ENCODE measurements at regions not wholly inside any gene's neighbourhood (a gene's known extent, or its start where the extent isn't known, plus 50 kb on each side); places are given as distances from the start of the nearest gene placed in this dataset.

DNA sequence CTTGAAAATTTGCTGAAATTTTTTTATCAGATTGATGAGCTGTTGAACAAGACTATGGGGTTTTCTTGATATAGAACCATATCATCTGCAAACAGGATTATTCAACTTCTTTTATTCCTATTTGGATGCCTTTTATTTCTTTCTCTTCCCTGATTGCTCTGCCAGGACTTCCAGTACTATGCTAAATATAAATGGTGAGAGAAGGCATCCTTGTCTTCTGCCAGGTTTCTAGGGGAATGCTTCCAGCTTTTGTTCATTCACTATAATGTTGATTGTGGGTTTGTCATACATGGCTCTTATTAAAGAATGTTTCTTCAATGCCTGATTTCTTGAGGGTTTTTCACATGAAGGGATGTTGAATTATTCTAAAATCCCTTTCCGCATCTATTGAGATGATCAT lies 1139.5 kb downstream of the FAM133A start:
- no peak for TF ChIP-seq EZH2 (IDR thresholded peaks at IDR 0.05; ENCODE audit: insufficient read depth, low read length)
- H3K4me3 ChIP-seq (ENCODE audit: insufficient read depth, low read depth, low read length): no peak overlapping the region
- no peaks in the 10 kb centered on the region for H4K20me1 ChIP-seq (ENCODE audit: insufficient read depth, low read length)
- Mint-ChIP-seq H3K4me1 (ENCODE audit: low read depth, unreplicated experiment) (no peaks in the 10 kb centered on the region), H3K27me3 (ENCODE audit: low read depth, unreplicated experiment) (no peaks in the 10 kb centered on the region), H3K27ac (ENCODE audit: unreplicated experiment) (no peak overlapping the region), H3K4me3 (ENCODE audit: unreplicated experiment) (no peak overlapping the region), H3K9me3 (ENCODE audit: unreplicated experiment) (peaks cover 5% of the 10 kb centered on the region), H3K36me3 (ENCODE audit: low read depth, unreplicated experiment) (peaks cover 4% of the 10 kb centered on the region)
- H3K9me3 ChIP-seq (ENCODE audit: insufficient read depth, low read depth, low read length): no peaks in the 10 kb centered on the region
- no peaks in the 10 kb centered on the region for H3K4me1 ChIP-seq (ENCODE audit: insufficient read depth, low read length)
- H3K36me3 ChIP-seq (ENCODE audit: insufficient read depth, low read length): no peaks in the 10 kb centered on the region
- H3K4me2 ChIP-seq (ENCODE audit: low read length): no peak overlapping the region
- no peaks in the 10 kb centered on the region for H3K27me3 ChIP-seq (ENCODE audit: insufficient read depth, low read length)
- H3K79me2 ChIP-seq (ENCODE audit: insufficient read depth, low read length): no peaks in the 10 kb centered on the region
- no peak overlapping the region for H3K27ac ChIP-seq (ENCODE audit: low read depth, low read length)
- H2AFZ ChIP-seq (ENCODE audit: low read depth, low read length): no peak overlapping the region
- DNase-seq (ENCODE audit: low read depth): no peak
- H3K9ac ChIP-seq (ENCODE audit: low read length): no peak overlapping the region
- peak; percentile 81 for FAIRE-seq

DNA sequence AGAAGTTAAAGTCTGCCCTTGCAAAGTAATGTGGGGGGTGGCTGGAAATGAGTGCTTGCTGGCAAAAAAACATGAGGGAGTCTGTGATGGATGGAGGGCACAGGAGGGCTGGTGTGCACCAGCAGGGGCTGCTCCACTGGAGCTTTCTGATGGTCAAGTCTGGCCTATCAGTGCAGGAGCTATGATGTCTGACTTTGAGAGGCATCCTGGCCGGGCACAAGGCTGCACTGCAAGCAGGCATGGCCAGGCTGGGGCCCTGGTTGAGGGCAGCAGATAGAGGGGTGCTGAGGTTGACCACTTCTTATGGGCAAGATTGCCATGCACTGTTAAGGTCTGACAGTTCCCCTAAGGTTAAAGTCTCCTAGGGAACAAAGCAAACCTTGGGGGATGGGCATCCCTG lies 1140.2 kb downstream of the FAM133A start:
- Mint-ChIP-seq H3K4me1 (ENCODE audit: low read depth, unreplicated experiment) (no peaks in the 10 kb centered on the region), H3K9me3 (ENCODE audit: unreplicated experiment) (peaks cover 5% of the 10 kb centered on the region), H3K4me3 (ENCODE audit: unreplicated experiment) (no peak overlapping the region), H3K36me3 (ENCODE audit: low read depth, unreplicated experiment) (peaks cover 4% of the 10 kb centered on the region), H3K27me3 (ENCODE audit: low read depth, unreplicated experiment) (no peaks in the 10 kb centered on the region), H3K27ac (ENCODE audit: unreplicated experiment) (no peak overlapping the region)
- no peak for FAIRE-seq
- H3K9me3 ChIP-seq (ENCODE audit: insufficient read depth, low read depth, low read length): no peaks in the 10 kb centered on the region
- H2AFZ ChIP-seq (ENCODE audit: low read depth, low read length): no peak overlapping the region
- no peaks in the 10 kb centered on the region for H3K27me3 ChIP-seq (ENCODE audit: insufficient read depth, low read length)
- H3K4me3 ChIP-seq (ENCODE audit: insufficient read depth, low read depth, low read length): no peak overlapping the region
- H4K20me1 ChIP-seq (ENCODE audit: insufficient read depth, low read length): no peaks in the 10 kb centered on the region
- no peak for TF ChIP-seq EZH2 (IDR thresholded peaks at IDR 0.05; ENCODE audit: insufficient read depth, low read length)
- TF ChIP-seq, protein P1, sequence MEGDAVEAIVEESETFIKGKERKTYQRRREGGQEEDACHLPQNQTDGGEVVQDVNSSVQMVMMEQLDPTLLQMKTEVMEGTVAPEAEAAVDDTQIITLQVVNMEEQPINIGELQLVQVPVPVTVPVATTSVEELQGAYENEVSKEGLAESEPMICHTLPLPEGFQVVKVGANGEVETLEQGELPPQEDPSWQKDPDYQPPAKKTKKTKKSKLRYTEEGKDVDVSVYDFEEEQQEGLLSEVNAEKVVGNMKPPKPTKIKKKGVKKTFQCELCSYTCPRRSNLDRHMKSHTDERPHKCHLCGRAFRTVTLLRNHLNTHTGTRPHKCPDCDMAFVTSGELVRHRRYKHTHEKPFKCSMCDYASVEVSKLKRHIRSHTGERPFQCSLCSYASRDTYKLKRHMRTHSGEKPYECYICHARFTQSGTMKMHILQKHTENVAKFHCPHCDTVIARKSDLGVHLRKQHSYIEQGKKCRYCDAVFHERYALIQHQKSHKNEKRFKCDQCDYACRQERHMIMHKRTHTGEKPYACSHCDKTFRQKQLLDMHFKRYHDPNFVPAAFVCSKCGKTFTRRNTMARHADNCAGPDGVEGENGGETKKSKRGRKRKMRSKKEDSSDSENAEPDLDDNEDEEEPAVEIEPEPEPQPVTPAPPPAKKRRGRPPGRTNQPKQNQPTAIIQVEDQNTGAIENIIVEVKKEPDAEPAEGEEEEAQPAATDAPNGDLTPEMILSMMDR (IDR thresholded peaks at IDR 0.05; ENCODE audit: insufficient read depth, low read depth, low read length): no peak
- no peak for DNase-seq (ENCODE audit: low read depth)
- no peaks in the 10 kb centered on the region for H3K4me1 ChIP-seq (ENCODE audit: insufficient read depth, low read length)
- no peak overlapping the region for H3K4me2 ChIP-seq (ENCODE audit: low read length)
- H3K79me2 ChIP-seq (ENCODE audit: insufficient read depth, low read length): no peaks in the 10 kb centered on the region
- no peak overlapping the region for H3K9ac ChIP-seq (ENCODE audit: low read length)
- H3K36me3 ChIP-seq (ENCODE audit: insufficient read depth, low read length): no peaks in the 10 kb centered on the region
- H3K27ac ChIP-seq (ENCODE audit: low read depth, low read length): no peak overlapping the region

DNA sequence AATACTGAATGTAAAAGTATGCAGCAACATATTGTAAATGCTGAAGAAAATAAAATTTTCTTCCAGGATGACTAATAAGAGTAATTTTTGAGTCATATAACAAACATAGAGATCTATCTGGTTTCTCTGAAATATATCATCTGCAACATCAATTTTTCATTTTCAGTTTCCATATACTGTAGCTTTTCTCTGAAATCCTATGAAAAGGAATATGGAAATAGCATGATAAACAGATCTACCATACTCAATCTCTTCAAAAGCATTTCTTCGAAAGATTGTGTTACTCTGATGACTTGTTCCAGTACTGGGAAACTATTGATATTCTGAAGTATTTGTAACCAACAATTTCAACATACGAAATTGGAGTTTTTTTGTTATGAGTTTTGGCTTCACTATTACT lies 1156.7 kb downstream of the FAM133A start:
- TF ChIP-seq, protein P1 (IDR thresholded peaks at IDR 0.05; ENCODE audit: insufficient read depth, low read depth, low read length): no peak
- TF ChIP-seq EZH2 (IDR thresholded peaks at IDR 0.05; ENCODE audit: insufficient read depth, low read length): no peak
- no peaks in the 10 kb centered on the region for H3K4me1 Mint-ChIP-seq (ENCODE audit: low read depth, unreplicated experiment)
- no peak overlapping the region for H3K27ac ChIP-seq (ENCODE audit: low read depth, low read length)
- no peaks in the 10 kb centered on the region for H3K27me3 ChIP-seq (ENCODE audit: insufficient read depth, low read length)
- no peaks in the 10 kb centered on the region for H3K79me2 ChIP-seq (ENCODE audit: insufficient read depth, low read length)
- H4K20me1 ChIP-seq (ENCODE audit: insufficient read depth, low read length): no peaks in the 10 kb centered on the region
- H2AFZ ChIP-seq (ENCODE audit: low read depth, low read length): no peak overlapping the region
- no peaks in the 10 kb centered on the region for H3K36me3 ChIP-seq (ENCODE audit: insufficient read depth, low read length)
- no peak overlapping the region for H3K4me2 ChIP-seq (ENCODE audit: low read length)
- H3K27me3 Mint-ChIP-seq (ENCODE audit: low read depth, unreplicated experiment): no peaks in the 10 kb centered on the region
- H3K9me3 ChIP-seq (ENCODE audit: insufficient read depth, low read depth, low read length): no peaks in the 10 kb centered on the region
- no peak overlapping the region for H3K4me3 ChIP-seq (ENCODE audit: insufficient read depth, low read depth, low read length)
- no peaks in the 10 kb centered on the region for H3K9me3 Mint-ChIP-seq (ENCODE audit: unreplicated experiment)
- DNase-seq (ENCODE audit: low read depth) (no peak), FAIRE-seq (peak; percentile 69)
- no peaks in the 10 kb centered on the region for H3K4me1 ChIP-seq (ENCODE audit: insufficient read depth, low read length)
- no peak overlapping the region for H3K27ac Mint-ChIP-seq (ENCODE audit: unreplicated experiment)
- no peak overlapping the region for H3K4me3 Mint-ChIP-seq (ENCODE audit: unreplicated experiment)
- no peak overlapping the region for H3K9ac ChIP-seq (ENCODE audit: low read length)
- no peaks in the 10 kb centered on the region for H3K36me3 Mint-ChIP-seq (ENCODE audit: low read depth, unreplicated experiment)

All from astrocyte (in vitro differentiated cells and primary cell).